ENCODE measurements at regions not wholly inside any gene's neighbourhood (a gene's known extent, or its start where the extent isn't known, plus 50 kb on each side); places are given as distances from the start of the nearest gene placed in this dataset.

DNA sequence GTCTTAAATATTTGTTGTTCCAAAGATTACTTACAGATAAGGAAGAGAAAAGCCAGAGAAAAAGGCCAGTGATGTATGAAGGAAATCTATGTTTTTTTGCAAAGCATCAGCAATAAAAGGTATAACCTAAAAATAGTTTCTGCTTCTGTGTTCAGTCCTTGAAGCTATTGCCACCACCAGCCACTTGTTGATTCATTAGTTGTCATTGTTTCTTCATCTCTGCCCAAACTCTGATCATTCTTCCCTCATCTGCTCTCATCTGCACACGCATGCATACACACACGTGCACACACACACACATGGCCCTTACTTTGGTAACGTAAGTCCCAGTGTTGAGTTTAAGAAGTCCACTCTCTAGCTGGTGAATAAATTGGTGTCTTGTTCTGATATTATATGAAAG is 540.7 kb downstream of the GATA3 start (continued):
- TF ChIP-seq, protein P1, sequence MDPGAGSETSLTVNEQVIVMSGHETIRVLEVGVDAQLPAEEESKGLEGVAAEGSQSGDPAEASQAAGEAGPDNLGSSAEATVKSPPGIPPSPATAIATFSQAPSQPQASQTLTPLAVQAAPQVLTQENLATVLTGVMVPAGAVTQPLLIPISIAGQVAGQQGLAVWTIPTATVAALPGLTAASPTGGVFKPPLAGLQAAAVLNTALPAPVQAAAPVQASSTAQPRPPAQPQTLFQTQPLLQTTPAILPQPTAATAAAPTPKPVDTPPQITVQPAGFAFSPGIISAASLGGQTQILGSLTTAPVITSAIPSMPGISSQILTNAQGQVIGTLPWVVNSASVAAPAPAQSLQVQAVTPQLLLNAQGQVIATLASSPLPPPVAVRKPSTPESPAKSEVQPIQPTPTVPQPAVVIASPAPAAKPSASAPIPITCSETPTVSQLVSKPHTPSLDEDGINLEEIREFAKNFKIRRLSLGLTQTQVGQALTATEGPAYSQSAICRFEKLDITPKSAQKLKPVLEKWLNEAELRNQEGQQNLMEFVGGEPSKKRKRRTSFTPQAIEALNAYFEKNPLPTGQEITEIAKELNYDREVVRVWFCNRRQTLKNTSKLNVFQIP (CRISPR knock-in tag; IDR thresholded peaks at IDR 0.05; ENCODE audit: borderline replicate concordance, low read depth): no peak
- no peak for TF ChIP-seq ISL1 (CRISPR knock-in tag; IDR thresholded peaks at IDR 0.05)
- no peak for TF ChIP-seq GLIS3 (CRISPR knock-in tag; IDR thresholded peaks at IDR 0.05)
- TF ChIP-seq ARNTL (CRISPR knock-in tag; IDR thresholded peaks at IDR 0.05; ENCODE audit: borderline replicate concordance, low read depth): no peak
- no peak for TF ChIP-seq TOX (CRISPR knock-in tag; IDR thresholded peaks at IDR 0.05; ENCODE audit: borderline replicate concordance)

DNA sequence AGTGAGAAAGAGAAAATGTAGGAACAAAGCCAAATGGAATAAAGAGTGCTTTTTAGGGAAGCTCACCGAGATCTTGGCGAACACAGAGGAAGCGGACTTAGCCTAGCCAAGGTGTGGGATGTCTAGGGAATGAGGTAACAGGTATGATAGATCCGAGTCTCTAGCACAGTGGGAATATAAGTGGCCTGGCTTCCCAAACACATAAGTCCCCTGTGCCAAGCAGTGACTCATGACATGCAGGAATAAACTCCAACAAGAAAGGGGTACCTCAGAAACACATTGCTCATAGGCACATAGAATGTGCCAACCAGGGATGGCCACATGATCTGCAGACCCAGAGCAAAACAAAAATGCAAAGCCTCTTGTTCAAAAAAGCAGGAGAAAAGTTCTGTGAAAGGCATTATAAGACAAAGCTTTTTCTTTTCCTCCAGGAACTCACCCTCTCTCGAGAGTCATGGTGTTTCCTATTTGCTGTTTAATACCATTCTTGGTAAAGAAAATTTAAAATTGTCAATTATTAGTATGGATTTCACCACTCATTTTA is 542.5 kb downstream of the GATA3 start:
- TF ChIP-seq ZFP30 (CRISPR knock-in tag; IDR thresholded peaks at IDR 0.05) (no peak), RARB (CRISPR knock-in tag; IDR thresholded peaks at IDR 0.05) (no peak), OSR1 (CRISPR knock-in tag; IDR thresholded peaks at IDR 0.05) (no peak), BACH2 (CRISPR knock-in tag; IDR thresholded peaks at IDR 0.05; ENCODE audit: borderline replicate concordance) (no peak), SNAI2 (CRISPR knock-in tag; IDR thresholded peaks at IDR 0.05) (no peak), TCF4 (CRISPR knock-in tag; IDR thresholded peaks at IDR 0.05; ENCODE audit: borderline replicate concordance) (no peak), ZNF565 (CRISPR knock-in tag; conservative IDR thresholded peaks at IDR 0.05; ENCODE audit: low read depth) (no peak), ZC3H10 (CRISPR knock-in tag; IDR thresholded peaks at IDR 0.05) (no peak), ESRRG (CRISPR knock-in tag; IDR thresholded peaks at IDR 0.05) (no peak), ARNTL (CRISPR knock-in tag; IDR thresholded peaks at IDR 0.05; ENCODE audit: borderline replicate concordance, low read depth) (no peak), ZNF8 (CRISPR knock-in tag; IDR thresholded peaks at IDR 0.05) (no peak), TOX (CRISPR knock-in tag; IDR thresholded peaks at IDR 0.05; ENCODE audit: borderline replicate concordance) (no peak)
- TF ChIP-seq, protein P2, sequence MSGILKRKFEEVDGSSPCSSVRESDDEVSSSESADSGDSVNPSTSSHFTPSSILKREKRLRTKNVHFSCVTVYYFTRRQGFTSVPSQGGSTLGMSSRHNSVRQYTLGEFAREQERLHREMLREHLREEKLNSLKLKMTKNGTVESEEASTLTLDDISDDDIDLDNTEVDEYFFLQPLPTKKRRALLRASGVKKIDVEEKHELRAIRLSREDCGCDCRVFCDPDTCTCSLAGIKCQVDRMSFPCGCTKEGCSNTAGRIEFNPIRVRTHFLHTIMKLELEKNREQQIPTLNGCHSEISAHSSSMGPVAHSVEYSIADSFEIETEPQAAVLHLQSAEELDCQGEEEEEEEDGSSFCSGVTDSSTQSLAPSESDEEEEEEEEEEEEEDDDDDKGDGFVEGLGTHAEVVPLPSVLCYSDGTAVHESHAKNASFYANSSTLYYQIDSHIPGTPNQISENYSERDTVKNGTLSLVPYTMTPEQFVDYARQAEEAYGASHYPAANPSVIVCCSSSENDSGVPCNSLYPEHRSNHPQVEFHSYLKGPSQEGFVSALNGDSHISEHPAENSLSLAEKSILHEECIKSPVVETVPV (CRISPR knock-in tag; IDR thresholded peaks at IDR 0.05): no peak
- TF ChIP-seq, protein P3, sequence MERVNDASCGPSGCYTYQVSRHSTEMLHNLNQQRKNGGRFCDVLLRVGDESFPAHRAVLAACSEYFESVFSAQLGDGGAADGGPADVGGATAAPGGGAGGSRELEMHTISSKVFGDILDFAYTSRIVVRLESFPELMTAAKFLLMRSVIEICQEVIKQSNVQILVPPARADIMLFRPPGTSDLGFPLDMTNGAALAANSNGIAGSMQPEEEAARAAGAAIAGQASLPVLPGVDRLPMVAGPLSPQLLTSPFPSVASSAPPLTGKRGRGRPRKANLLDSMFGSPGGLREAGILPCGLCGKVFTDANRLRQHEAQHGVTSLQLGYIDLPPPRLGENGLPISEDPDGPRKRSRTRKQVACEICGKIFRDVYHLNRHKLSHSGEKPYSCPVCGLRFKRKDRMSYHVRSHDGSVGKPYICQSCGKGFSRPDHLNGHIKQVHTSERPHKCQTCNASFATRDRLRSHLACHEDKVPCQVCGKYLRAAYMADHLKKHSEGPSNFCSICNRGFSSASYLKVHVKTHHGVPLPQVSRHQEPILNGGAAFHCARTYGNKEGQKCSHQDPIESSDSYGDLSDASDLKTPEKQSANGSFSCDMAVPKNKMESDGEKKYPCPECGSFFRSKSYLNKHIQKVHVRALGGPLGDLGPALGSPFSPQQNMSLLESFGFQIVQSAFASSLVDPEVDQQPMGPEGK (CRISPR knock-in tag; IDR thresholded peaks at IDR 0.05; ENCODE audit: borderline replicate concordance): no peak
- ATAC-seq: no peak

DNA sequence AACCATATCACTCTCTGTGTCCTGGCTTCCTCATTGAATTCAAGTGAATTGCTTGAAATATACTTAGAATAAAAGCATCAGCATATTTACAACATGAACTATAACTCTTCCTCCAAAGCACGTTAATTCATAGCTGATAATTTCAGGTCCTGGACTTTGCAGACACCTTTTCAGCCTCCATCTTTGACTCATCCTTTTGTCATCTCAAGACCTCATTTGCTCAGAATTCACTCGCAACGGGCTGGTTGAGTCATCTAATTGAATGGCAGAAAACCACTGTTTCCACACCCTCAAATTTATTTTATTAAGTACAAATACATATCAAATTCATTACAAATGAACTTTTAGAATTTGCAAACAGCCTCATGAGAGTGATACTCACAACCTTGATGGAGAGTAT is 545.7 kb downstream of the GATA3 start:
- 0 out of 2 replicates have a peak, but pooled peaks have one; percentile 16 for TF ChIP-seq ISL1 (CRISPR knock-in tag; IDR thresholded peaks at IDR 0.05)
- TF ChIP-seq, protein P4, sequence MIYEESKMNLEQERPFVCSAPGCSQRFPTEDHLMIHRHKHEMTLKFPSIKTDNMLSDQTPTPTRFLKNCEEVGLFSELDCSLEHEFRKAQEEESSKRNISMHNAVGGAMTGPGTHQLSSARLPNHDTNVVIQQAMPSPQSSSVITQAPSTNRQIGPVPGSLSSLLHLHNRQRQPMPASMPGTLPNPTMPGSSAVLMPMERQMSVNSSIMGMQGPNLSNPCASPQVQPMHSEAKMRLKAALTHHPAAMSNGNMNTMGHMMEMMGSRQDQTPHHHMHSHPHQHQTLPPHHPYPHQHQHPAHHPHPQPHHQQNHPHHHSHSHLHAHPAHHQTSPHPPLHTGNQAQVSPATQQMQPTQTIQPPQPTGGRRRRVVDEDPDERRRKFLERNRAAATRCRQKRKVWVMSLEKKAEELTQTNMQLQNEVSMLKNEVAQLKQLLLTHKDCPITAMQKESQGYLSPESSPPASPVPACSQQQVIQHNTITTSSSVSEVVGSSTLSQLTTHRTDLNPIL (CRISPR knock-in tag; IDR thresholded peaks at IDR 0.05; ENCODE audit: low read depth): no peak
- no peak for ATAC-seq

DNA sequence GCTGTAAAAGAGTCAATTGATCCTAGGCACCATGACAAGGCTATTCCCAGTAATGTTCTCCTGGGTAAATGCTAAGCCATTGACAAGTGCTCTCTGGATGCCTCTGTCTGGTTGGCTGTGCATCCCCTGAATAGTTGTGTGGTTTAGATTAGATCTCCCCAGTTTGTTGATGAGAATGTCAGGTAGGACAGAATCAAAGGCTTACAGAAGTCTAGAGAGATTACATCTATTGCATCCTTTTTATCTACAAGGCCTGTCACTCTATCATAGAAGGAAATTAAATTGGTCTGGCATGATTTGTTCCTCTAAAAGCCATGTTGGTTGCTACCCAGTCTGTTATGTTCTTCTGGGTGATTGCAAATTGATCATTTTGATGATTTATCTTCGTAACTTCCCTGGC is 548.3 kb downstream of the GATA3 start:
- TF ChIP-seq ZFP30 (CRISPR knock-in tag; IDR thresholded peaks at IDR 0.05) (no peak), ZNF70 (CRISPR knock-in tag; IDR thresholded peaks at IDR 0.05) (no peak), CSDC2 (CRISPR knock-in tag; IDR thresholded peaks at IDR 0.05) (no peak), OSR1 (CRISPR knock-in tag; IDR thresholded peaks at IDR 0.05) (no peak)
- TF ChIP-seq, protein P5, sequence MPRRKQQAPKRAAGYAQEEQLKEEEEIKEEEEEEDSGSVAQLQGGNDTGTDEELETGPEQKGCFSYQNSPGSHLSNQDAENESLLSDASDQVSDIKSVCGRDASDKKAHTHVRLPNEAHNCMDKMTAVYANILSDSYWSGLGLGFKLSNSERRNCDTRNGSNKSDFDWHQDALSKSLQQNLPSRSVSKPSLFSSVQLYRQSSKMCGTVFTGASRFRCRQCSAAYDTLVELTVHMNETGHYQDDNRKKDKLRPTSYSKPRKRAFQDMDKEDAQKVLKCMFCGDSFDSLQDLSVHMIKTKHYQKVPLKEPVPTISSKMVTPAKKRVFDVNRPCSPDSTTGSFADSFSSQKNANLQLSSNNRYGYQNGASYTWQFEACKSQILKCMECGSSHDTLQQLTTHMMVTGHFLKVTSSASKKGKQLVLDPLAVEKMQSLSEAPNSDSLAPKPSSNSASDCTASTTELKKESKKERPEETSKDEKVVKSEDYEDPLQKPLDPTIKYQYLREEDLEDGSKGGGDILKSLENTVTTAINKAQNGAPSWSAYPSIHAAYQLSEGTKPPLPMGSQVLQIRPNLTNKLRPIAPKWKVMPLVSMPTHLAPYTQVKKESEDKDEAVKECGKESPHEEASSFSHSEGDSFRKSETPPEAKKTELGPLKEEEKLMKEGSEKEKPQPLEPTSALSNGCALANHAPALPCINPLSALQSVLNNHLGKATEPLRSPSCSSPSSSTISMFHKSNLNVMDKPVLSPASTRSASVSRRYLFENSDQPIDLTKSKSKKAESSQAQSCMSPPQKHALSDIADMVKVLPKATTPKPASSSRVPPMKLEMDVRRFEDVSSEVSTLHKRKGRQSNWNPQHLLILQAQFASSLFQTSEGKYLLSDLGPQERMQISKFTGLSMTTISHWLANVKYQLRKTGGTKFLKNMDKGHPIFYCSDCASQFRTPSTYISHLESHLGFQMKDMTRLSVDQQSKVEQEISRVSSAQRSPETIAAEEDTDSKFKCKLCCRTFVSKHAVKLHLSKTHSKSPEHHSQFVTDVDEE (CRISPR knock-in tag; IDR thresholded peaks at IDR 0.05): no peak
- no peak for ATAC-seq
